Left ventricle myocardium inferior (tissue), 1 donor: ENCODE measurements at regions not wholly inside any gene's neighbourhood (a gene's known extent, or its start where the extent isn't known, plus 50 kb on each side); places are given as distances from the start of the nearest gene placed in this dataset.

ENCODE experiments used
- DNase-seq: peaks from one replicate; pipeline ENCODE4 v3.0.0-alpha.2; 2020
- H3K27ac ChIP-seq: fragments of 200-600 bp; replicated peaks from 2 replicates; pipeline ENCODE4 v1.8.0; 2021
- H3K27me3 ChIP-seq: fragments of 200-600 bp; 2 replicates; pipeline ENCODE4 v1.8.0; 2021; ENCODE audit warnings: low read depth
- H3K36me3 ChIP-seq: fragments of 200-600 bp; 2 replicates; pipeline ENCODE4 v1.8.0; 2021
- H3K4me1 ChIP-seq: fragments of 200-600 bp; 2 replicates; pipeline ENCODE4 v1.8.0; 2021
- H3K4me3 ChIP-seq: fragments of 200-600 bp; 2 replicates; pipeline ENCODE4 v1.8.0; 2021; ENCODE audit warnings: mild to moderate bottlenecking, moderate library complexity
- H3K9me3 ChIP-seq: fragments of 200-600 bp; replicated peaks from 2 replicates; pipeline ENCODE4 v1.8.0; 2021
- CTCF ChIP-seq: fragments of 200-600 bp; IDR thresholded peaks from 2 replicates; pipeline ENCODE4 v1.8.0; 2021; ENCODE audit warnings: antibody characterized with exemption, mild to moderate bottlenecking, borderline replicate concordance
- intact Hi-C: fragments of 100-400 bp; cut with micrococcal nuclease; formaldehyde crosslinking; loops from one replicate; pipeline ENCODE4 v1.11.0; 2022
- donor health status: DM: no; HTN: yes; CAD: no; lungs with severe emphysema.

- H3K27me3 ChIP-seq = no peaks in the 10 kb centered on the region
- H3K4me3 ChIP-seq = no peak overlapping the region
- peaks cover 5% of the 10 kb centered on the region for H3K36me3 ChIP-seq
- intact Hi-C loops = no loop called here
- peak; percentile 35 for DNase-seq
- peaks cover 11% of the 10 kb centered on the region for H3K4me1 ChIP-seq
- H3K27ac ChIP-seq = no peak overlapping the region
- TF ChIP-seq CTCF = peak; percentile 90
- no peaks in the 10 kb centered on the region for H3K9me3 ChIP-seq
These were observed 82.7 kb downstream of the NOC3L start for GRCh38 chr10:94279835-94280709.

- TF ChIP-seq CTCF = no peak
- Histone ChIP-seq H3K9me3 (no peaks in the 10 kb centered on the region), H3K27ac (no peak overlapping the region), H3K4me1 (no peaks in the 10 kb centered on the region), H3K36me3 (peaks cover 5% of the 10 kb centered on the region), H3K4me3 (no peak overlapping the region), H3K27me3 (no peaks in the 10 kb centered on the region)
- DNase-seq = no peak
- intact Hi-C loops = no loop called here
These were observed 81.1 kb downstream of the NOC3L start for GRCh38 chr10:94281654-94282053.

- intact Hi-C loops = no loop called here
- no peak for DNase-seq
- H3K27me3 ChIP-seq = no peaks in the 10 kb centered on the region
- H3K4me3 ChIP-seq = no peak overlapping the region
- no peak overlapping the region for H3K27ac ChIP-seq
- no peaks in the 10 kb centered on the region for H3K9me3 ChIP-seq
- no peak for TF ChIP-seq CTCF
- H3K36me3 ChIP-seq = peaks cover 5% of the 10 kb centered on the region
- no peaks in the 10 kb centered on the region for H3K4me1 ChIP-seq
These were observed 80.4 kb downstream of the NOC3L start for GRCh38 chr10:94282369-94282768.
